Lung (tissue), 11 donors: ENCODE measurements at regions not wholly inside any gene's neighbourhood (a gene's known extent, or its start where the extent isn't known, plus 50 kb on each side); places are given as distances from the start of the nearest gene placed in this dataset.

Experiments
- ATAC-seq: fragments of 200-7000 bp; cut with Tn5 transposase; one replicate; pipeline ENCODE4 v1.9.1; 2020; ENCODE audit warnings: moderate number of reproducible peaks; ENCODE audit not compliant: insufficient read depth, low FRiP score
- DNase-seq, 3 donors: peaks; one replicate each; pipeline ENCODE4 v3.0.0-alpha.2; 2013 to 2017
- H3K27ac ChIP-seq, 2 donors: one replicate each; pipeline ENCODE4 v1.5.1; 2013; ENCODE audit warnings: mild to moderate bottlenecking in 2 of 2, moderate library complexity in 2 of 2, control low read depth in 1 of 2, inconsistent platforms in 1 of 2, low read depth in 1 of 2, low read length in 1 of 2
- H3K27me3 ChIP-seq, 3 donors: one replicate each; pipeline ENCODE4 v1.5.1; 2013; ENCODE audit warnings: low read length in 2 of 3; ENCODE audit not compliant: control insufficient read depth in 3 of 3, insufficient read depth in 3 of 3
- H3K36me3 ChIP-seq, 4 donors: one replicate each; pipeline ENCODE4 v1.5.1; 2013; ENCODE audit warnings: low read length in 4 of 4, mild to moderate bottlenecking in 1 of 4, moderate library complexity in 1 of 4; ENCODE audit not compliant: control insufficient read depth in 4 of 4, insufficient read depth in 4 of 4
- H3K4me1 ChIP-seq, 5 donors: one replicate each; pipeline ENCODE4 v1.5.1; 2013; ENCODE audit warnings: low read length in 5 of 5, mild to moderate bottlenecking in 2 of 5, moderate library complexity in 1 of 5; ENCODE audit not compliant: control insufficient read depth in 5 of 5, insufficient read depth in 5 of 5
- H3K4me3 ChIP-seq: one replicate; pipeline ENCODE4 v1.5.1; 2013; ENCODE audit warnings: mild to moderate bottlenecking, control low read depth, moderate library complexity
- H3K9ac ChIP-seq, 2 donors: one replicate each; pipeline ENCODE4 v1.5.1; 2013; ENCODE audit warnings: low read length in 2 of 2, control low read depth in 1 of 2; ENCODE audit not compliant: insufficient read depth in 1 of 2
- H3K9me3 ChIP-seq, 4 donors: one replicate each; pipeline ENCODE4 v1.5.1; 2013; ENCODE audit warnings: low read length in 3 of 4, mild to moderate bottlenecking in 1 of 4, moderate library complexity in 1 of 4; ENCODE audit not compliant: control insufficient read depth in 4 of 4, insufficient read depth in 3 of 4
- WGBS, 2 donors: extraction: QIAGEN DNeasy Blood & Tissue Kit; methylation state at CpG; one replicate each; pipeline ENCODE4 v1.1.7; 2013; 5-methylcytosine and 5-hydroxymethylcytosine counted together
- TF ChIP-seq, protein P1 (sequence below): IDR thresholded peaks from 2 replicates; pipeline ENCODE4 v1.5.1; 2012; ENCODE audit warnings: mild to moderate bottlenecking; ENCODE audit errors: control extremely low read depth, extremely low read depth
- donor health status: control.
- donor health status: control.
- donor health status: Bipolar disorder and iron deficiency.
- donor health status: healthy.
- donor health status: DM: yes; HTN: yes; CAD: no.

- no peak overlapping the region for H3K27ac ChIP-seq
- no peak overlapping the region for H3K9ac ChIP-seq
- no peaks in the 10 kb centered on the region for H3K36me3 ChIP-seq
- no peak for ATAC-seq
- DNase-seq = no peak
- no peaks in the 10 kb centered on the region for H3K4me1 ChIP-seq
- TF ChIP-seq, protein P1, sequence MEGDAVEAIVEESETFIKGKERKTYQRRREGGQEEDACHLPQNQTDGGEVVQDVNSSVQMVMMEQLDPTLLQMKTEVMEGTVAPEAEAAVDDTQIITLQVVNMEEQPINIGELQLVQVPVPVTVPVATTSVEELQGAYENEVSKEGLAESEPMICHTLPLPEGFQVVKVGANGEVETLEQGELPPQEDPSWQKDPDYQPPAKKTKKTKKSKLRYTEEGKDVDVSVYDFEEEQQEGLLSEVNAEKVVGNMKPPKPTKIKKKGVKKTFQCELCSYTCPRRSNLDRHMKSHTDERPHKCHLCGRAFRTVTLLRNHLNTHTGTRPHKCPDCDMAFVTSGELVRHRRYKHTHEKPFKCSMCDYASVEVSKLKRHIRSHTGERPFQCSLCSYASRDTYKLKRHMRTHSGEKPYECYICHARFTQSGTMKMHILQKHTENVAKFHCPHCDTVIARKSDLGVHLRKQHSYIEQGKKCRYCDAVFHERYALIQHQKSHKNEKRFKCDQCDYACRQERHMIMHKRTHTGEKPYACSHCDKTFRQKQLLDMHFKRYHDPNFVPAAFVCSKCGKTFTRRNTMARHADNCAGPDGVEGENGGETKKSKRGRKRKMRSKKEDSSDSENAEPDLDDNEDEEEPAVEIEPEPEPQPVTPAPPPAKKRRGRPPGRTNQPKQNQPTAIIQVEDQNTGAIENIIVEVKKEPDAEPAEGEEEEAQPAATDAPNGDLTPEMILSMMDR = no peak
- WGBS, 2 donors = 70 to 91% methylated on average over 4 of the region's 4 CpGs
- H3K9me3 ChIP-seq = no peaks in the 10 kb centered on the region
- H3K4me3 ChIP-seq = no peak overlapping the region
- peaks cover 7 to 24% (median 15%) of the 10 kb centered on the region in 3 donors for H3K27me3 ChIP-seq
These were observed 203.0 kb upstream of the GPR101 start for GRCh38 chrX:137236837-137237236.

DNA sequence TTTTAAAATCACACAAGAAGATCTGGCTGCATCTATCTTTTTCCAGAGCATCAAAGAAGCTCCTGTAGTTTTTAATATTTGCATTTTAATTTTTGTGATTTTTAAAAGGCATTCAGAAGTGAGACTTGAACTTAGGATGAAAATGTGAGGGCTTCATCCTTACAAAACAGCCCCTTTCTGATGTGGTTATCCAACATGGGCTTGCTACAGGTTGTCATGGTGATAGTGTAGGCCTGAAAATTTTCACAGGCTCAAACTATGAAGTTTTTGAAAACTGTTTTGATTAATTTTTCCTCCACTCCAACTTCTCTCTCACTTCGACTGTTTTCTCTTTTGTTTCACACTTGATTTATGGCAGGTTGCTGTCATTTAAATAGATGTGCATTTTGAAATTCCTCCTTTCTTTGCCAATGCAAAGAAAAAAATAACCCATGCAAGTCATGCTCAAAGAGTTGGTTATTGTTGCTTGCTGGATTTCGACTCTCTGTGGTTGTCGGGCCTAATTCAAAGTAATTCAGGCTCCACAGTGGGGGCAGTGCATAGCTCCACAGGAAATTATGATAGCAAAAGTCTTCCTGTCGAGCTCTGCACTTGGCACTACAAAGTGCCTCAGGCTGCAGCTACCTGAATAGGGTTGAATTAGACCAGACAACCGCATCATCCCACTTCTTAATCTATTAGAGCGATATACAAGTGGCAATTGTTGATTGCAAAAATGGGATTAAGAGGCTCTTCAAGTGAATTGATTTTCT lies 201.0 kb upstream of the GPR101 start:
- Histone ChIP-seq H3K27ac (no peak overlapping the region), H3K9me3 (peaks cover 0 to 2% (median 0%) of the 10 kb centered on the region in 4 donors), H3K4me3 (no peak overlapping the region), H3K9ac (no peak overlapping the region), H3K4me1 (no peaks in the 10 kb centered on the region), H3K36me3 (no peaks in the 10 kb centered on the region), H3K27me3 (peaks cover 10 to 24% (median 14%) of the 10 kb centered on the region in 3 donors)
- ATAC-seq (no peak), DNase-seq (no peak)
- TF ChIP-seq, protein P1 = no peak
- WGBS, 2 donors = 29 to 46% methylated on average over 6 of the region's 6 CpGs

DNA sequence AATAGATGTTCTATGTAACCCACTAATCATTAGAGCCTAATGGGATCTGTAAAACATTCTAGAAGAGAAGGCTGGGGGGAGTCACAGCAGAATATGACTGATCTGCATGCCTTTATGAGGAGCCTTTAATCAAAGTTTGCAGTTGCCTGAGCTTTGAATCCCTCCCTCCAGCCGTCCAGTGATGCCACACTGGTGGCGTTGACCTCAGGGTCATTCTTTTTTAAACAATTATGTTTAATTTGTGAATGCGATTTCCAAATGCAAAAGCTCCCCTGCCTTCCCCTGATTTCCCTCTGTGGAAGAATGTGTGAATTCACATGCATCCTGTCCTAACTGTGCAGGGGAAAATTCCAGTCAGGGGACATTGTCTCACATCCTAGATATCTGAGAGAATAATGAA lies 199.7 kb upstream of the GPR101 start:
- Histone ChIP-seq H3K27ac (no peak overlapping the region), H3K4me1 (no peaks in the 10 kb centered on the region), H3K4me3 (no peak overlapping the region), H3K36me3 (no peaks in the 10 kb centered on the region), H3K9ac (no peak overlapping the region), H3K27me3 (peaks cover 10 to 27% (median 14%) of the 10 kb centered on the region in 3 donors), H3K9me3 (peaks cover 0 to 2% (median 0%) of the 10 kb centered on the region in 4 donors)
- ATAC-seq (no peak), DNase-seq (no peak)
- 48 to 75% methylated on average over 3 of the region's 3 CpGs for WGBS, 2 donors
- TF ChIP-seq, protein P1 = no peak
